RPMI7951 (cell line): ENCODE measurements at regions not wholly inside any gene's neighbourhood (a gene's known extent, or its start where the extent isn't known, plus 50 kb on each side); places are given as distances from the start of the nearest gene placed in this dataset.

Source experiments
- DNase-seq: peaks from one replicate; pipeline ENCODE4 v3.0.0-alpha.2; 2012; ENCODE audit warnings: low read depth

- DNase-seq = no peak
Measured at GRCh38 chr15:37581866-37582532, 352.4 kb upstream of the TMCO5A start.

DNA sequence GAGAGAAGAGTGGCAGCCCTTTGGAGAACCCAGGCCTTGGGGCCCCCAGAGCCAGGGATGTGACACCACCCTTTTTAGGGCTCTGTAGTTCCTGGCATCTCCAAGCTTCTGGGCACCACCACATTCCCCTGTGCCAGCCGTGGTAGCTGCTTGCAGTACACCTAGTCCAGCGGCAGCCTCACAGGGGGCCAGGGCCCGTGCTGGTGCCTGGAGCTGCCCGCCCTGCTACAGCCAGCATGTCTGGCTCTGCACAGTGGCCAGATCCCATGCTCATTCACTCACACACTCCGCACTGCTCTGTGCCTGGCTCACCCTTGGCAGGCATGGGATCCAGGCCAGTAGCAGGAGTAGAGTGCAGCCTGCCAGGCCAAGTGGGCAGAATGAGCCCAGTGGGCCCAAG, 351.6 kb upstream of the TMCO5A start:
- DNase-seq = no peak

DNA sequence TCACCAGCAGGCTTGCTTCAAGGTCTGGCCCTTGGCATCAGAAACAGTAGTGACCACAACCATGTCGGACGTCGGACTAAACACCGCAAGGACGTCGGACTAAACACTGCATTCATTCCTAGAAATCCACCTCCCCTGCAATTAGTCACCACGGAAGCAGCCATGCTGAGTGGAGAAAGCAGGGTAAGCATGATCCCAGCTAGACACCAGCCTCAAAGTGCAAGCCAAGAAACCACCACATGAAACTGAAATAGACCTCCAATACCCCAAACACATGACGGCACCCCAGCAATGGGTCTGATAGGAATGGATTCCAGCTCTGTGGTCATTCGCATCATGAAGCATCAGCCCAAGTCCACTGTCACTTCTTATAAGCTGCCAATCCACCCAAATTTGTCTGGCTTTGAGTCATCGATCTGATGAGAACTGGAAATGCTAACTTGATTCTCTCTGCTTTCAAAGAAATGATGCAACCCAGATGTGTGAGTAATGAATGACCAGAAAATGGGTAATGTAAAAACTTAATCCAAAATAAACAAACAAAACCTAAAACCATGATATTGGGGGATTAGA, 348.3 kb upstream of the TMCO5A start:
- DNase-seq = peak; percentile 83

DNA sequence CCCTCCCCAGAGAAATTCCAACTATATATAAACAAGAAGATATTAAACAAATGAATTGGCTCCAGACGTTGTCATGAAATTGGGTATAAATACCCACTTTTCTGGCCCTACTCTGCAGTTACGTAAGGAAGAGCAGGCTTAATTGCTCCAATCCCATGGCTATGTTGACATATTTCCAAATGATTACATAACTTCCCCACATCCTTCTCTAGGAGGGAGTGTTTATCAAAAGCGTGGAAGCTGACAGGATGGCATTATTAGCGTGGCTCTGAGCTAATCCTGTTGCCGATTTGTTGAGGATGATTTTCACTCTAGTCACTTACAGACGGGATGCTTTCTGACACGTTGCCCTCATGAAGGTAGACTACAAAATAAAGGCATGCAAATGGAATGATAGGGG, 347.5 kb upstream of the TMCO5A start:
- peak; percentile 50 for DNase-seq

- no peak for DNase-seq
Measured at GRCh38 chr15:37594417-37594816, 340.0 kb upstream of the TMCO5A start.

DNA sequence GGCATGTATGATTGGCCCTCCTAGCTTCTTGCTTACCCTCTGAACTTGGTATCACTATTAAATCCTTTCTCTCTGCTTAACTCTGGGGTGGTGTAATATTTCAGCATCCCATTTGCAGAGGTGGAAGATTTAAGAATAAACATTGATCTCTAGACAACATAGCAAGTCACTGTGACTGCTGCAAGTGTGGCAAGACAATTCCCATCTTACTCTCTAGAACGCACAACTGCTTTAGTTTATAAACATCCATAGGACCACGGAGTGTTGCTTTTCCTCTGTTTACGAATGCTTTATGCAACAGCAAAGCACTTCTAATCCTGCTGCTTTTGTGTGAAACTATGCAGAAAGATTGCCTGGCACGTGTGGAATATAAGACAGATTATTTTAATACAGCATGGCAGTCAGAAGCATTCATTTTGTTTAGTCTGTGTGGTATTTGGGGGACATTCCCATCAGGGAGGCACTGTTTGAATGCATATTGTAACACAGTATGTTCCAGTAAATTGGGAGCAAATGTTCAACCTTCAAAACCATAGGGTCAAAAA, 338.9 kb upstream of the TMCO5A start:
- no peak for DNase-seq

GRCh38 chr15:37599156-37599555, 335.3 kb upstream of the TMCO5A start:
- DNase-seq = no peak

DNA sequence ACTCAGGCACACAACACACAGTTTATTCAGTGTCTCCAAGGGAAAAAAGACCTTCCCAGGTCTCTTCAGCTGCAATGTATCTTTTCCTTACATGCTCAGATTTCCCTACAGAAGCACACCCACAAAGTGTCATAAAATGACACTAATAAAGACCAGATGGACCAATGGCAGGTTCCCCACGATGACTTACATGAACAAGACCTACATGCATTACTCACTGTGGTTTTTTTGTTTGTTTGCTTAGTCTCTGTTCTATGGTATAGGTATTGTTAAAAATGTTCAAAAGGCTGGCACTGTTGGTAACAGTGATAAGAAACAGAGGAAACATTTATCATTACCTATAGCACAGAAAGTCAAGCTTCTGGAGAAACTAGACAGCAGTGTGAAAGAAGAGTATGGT, 318.2 kb upstream of the TMCO5A start:
- DNase-seq = peak; percentile 2

DNA sequence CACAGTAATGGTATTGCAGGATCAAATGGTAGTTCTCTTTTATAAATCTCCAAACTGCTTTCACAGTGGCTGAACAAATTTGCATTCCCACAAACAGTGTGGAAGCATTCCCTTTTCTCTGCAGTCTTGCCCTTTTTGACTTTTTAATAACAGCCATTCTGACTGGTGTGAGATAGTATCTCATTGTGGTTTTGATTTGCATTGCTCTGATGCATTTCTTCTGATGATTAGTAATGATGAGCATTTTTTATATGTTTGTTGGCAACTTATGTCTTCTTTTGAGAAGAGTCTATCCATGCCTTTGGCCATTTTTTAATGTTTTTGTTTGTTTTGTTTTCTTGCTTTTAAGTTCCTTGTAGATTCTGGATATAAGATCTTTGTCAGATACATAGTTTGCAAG, 316.1 kb upstream of the TMCO5A start:
- DNase-seq = no peak

GRCh38 chr15:37619358-37620042, 314.9 kb upstream of the TMCO5A start:
- DNase-seq = no peak

DNA sequence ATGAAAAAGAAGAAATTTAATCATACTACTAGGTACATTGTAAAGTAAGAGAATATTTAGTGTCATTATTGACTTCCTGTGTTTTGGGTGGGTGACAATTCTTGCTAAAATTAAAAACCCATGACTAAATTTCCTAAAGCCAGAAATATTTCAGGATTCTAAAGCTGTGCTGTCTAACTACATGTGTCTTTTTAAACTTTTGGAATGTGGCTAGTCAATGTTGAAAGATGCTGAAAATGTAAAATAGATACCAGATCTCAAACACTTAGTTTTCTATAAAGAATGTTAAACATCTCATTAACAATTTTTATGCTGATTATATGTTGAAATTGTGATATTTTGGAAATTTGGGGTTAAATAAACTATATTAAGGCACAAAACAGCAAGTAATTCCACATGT, 308.9 kb upstream of the TMCO5A start:
- no peak for DNase-seq

DNA sequence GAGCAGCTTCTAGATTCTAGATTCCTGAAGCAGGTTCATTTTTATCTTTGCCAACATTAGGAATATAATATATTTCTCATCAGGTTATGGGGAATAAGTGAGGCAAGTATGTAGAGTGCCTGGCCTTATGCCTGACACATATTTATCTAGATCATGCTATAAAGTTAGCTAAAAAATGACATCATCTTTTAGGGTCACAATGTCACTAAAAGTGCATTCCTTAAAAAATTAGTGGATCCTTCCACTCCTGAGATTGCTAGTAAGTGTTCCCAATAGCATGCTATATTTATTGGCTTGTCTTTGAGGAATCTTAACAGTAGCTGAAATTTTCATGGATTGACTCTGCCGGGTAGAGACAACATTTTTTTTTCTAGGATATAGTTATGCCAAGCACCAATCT, 305.9 kb upstream of the TMCO5A start:
- DNase-seq = no peak

- no peak for DNase-seq
Measured at GRCh38 chr15:37636736-37637135, 297.7 kb upstream of the TMCO5A start.

DNA sequence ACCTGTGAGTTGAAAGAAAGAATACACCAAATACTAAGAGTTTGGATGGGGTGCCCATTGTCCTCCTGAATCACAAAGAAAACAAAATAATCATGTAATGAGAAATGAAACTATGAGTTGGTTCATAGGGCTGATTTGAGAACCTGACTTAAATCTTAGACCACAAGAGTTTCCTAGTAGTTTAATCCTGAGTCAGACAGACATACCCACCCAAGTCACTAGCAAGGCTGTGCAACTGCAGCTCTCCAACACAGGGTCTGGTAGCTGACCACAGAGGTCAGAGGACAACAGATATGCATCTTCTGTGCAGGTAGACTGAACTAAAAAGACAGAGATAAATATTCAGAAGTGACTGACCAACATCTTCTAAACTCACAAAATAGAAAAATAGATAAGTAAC, 296.3 kb upstream of the TMCO5A start:
- DNase-seq = no peak

GRCh38 chr15:37638691-37639090, 295.7 kb upstream of the TMCO5A start:
- no peak for DNase-seq

GRCh38 chr15:37652646-37653417, 281.6 kb upstream of the TMCO5A start:
- DNase-seq = no peak

DNA sequence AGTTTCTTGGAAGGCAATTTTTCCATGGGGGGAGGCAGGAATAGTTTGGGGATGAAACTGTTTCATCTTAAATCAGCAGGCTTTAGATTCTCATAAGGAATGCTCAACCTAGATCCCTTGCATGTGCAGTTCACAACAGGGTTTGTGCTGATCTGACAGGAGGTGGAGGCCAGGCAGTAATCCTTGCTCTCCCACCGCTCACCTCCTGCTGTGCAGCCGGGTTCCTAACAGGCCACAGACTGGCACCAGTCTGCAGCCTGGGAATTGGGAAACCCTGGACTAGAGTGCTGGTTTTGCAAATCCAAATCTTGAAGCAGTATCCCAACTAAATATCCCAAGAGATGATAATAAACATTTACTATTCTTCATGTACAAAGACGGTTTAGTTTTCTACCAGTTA, 256.3 kb upstream of the TMCO5A start:
- DNase-seq = no peak

- DNase-seq = no peak
Measured at GRCh38 chr15:37679627-37680026, 254.8 kb upstream of the TMCO5A start.

DNA sequence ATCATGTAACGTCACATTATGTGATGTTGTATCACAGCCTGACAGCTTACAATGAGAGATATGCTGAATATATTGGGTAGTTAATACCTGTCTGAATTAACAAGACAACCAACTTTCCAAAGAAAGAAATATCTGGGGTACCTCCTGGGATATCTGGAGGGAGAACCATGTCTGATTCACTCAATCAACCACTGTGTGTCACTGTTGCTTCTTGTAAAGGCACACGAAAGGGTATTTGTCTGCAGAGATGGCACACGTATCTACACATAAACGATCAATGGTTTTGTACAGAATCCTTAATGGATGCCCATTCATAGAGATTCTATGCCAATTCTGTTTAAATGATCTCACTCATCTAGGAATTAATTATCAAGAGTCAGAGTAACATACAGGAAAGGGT, 252.1 kb upstream of the TMCO5A start:
- peak; percentile 31 for DNase-seq

- DNase-seq = no peak
Measured at GRCh38 chr15:37691911-37692310, 242.5 kb upstream of the TMCO5A start.

- DNase-seq = no peak
Measured at GRCh38 chr15:37693926-37694325, 240.5 kb upstream of the TMCO5A start.

DNA sequence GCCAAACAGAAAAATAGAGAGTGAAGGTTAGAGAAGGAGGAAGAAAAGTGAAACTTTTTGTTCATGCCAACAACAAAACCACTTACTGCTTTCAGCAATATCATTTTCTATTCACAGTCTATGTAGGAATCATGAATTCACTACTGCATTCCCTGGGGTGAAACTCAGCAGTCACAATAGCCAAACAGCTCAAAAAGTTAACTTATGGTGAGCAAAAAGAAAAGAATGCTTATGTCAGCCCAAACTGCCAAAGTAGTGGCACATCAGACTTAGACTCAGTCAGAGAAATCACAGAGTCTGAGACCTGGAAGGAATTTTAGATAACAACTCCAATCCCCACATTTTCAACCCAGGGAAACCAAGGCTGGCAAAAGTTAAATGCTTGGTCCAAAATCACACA, 238.7 kb upstream of the TMCO5A start:
- DNase-seq = no peak
